AG08396 (cell line): ENCODE measurements at regions not wholly inside any gene's neighbourhood (a gene's known extent, or its start where the extent isn't known, plus 50 kb on each side); places are given as distances from the start of the nearest gene placed in this dataset.

Source experiments
- DNase-seq: peaks from one replicate; pipeline ENCODE4 v3.0.0; 2012; ENCODE audit warnings: low spot score, mixed read lengths

DNA sequence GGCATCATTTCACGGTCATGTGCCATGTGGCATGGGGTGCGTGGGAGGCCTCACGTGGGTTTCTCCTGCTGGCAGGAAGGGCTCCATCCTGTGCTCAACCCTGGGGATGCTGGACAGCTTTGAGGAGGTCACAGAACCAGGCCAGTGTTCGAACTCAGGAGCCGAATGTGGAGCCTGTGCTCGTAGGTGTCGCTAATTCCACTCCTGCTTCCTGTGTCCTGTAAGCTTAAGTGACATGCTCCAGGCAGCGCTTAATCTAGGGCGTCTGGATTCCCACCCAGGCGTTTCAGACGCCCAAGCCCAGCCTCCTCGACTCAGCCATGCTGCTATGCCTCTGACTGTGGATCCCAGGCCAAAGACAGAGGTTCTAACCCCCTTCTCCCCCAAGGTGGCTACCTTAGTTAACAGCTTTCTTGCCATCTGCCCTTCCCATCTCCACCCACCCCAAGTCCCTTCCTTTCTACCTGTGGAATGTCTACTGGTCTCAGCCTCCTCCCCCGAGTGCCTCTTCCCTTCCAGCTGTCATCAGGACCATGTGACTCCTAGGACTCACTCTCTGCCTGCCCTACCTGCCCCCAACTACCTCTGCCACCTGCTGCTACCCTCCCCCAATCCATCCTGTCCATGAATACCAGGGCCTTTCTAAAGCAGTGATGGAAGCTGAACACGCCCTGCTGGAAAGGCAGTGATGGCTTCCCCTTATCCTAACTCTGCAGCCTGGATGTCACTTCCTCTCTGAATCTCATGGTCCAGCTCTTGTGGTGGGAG lies 255.1 kb downstream of the CDH26 start:
- no peak for DNase-seq

GRCh38 chr20:60214901-60215815 lies 256.9 kb downstream of the CDH26 start:
- DNase-seq, result no peak

DNA sequence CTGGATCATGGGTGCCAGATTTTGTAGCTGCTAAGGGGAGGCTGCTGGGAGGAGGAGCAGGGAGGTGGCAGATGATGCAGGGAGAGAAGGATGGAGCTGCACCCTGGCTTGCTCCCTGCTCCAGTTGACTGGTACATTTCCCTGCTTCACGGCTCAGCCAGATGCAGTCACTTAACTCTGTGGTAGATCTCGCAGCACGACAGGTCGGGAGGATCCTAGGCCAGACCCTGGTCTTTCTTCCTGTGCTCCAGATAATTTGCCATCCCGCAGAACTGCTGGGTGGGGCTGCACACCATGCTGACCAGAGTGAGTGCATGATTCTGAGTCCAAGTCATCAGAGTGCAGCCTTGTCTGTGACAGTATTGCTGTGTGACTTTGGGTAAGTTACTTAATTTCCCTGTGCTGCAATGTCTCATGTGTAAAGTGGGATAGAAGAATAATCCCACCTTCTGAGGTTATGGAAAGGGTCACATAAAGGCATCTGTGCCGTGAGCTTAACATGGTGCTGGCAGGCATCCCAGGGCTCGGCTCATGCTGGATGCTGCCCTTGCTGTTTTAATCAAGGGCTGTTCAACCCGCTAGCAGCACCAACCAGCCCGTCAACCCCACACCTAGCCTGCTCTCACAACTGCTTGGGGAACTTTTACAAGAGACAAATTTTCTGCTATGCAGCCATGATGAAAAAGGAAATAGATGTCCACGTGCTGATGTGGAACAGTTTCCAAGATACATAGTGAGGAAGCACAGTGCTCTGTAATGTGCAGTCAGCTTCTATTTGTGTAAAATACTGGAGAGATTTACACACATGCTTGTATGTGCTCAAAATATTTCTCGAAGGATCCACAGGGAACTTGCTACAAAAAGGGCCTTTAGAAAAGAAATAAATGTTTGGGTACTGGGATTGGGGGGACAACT lies 257.9 kb downstream of the CDH26 start:
- DNase-seq, result no peak

GRCh38 chr20:60219231-60219630 lies 261.0 kb downstream of the CDH26 start:
- DNase-seq, result no peak

DNA sequence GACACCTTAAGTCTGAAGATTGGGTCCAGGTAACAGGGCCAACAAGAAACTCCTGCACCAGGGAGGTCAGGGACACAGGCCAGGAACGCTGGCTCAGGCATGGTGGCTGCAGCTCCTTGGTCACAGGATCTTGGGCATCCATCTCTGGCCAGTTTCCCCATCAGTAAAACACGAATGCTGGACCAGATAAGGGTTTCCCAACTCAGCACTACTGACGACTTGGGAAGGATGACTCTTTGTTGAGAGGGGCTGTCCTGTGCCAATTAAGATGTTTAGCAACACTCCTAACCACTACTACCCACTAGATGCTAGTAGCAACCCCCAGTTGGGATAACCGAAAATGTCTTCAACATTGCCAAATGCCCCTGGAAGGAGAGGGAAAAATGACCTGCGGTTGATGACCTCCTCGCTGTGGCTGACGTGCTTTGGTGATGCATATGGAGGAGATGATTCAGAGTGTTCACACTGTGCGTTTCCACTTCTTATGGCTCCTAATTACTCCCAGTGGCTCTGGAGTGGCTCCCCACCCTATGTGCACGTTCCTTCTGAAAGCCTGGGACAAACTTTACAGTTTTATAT lies 261.9 kb downstream of the CDH26 start:
- DNase-seq, result no peak

GRCh38 chr20:60220706-60221105 lies 262.5 kb downstream of the CDH26 start:
- no peak for DNase-seq

DNA sequence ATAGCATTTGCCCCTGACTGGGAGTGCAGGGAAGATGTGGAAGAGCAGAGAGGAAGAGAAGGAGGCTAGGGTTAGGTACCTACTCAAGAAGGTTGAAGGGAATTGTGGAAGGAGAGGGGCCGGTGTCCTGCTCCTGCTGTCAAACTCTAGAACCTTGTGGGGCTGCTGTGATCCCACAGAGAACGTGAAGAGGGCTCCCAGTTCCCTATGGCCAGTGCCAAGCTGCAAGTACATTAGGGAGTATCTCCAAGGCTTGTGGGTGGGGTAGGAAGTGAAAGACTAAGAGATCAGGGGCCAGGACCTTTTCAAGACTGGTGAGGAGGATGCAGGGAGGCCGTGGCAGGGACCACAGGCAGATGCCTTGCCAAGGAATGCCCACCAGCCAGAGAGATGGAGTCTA lies 263.4 kb downstream of the CDH26 start:
- no peak for DNase-seq

GRCh38 chr20:60222497-60222896 lies 264.3 kb downstream of the CDH26 start:
- DNase-seq, result no peak

- DNase-seq, result no peak
Observed at GRCh38 chr20:60223174-60223573, 265.0 kb downstream of the CDH26 start.

DNA sequence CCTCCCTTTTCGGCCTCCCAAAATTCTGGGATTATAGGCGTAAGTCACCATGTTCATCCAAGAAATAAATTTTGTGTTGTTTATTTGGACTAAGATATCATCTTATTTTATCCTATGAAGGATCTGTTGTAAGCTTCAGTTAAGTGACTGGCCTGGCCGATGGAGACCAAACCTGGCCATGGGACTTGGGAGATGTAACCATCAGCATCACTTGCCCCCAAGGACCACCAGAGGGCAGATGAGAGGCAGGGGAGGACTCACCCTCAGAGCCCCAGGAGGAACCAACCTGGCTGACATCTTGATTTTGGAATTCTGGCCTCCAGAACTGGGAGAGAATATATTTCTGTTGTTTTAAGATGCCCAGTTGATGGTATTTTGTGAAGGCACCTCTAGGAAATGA lies 266.7 kb downstream of the CDH26 start:
- DNase-seq, result no peak

DNA sequence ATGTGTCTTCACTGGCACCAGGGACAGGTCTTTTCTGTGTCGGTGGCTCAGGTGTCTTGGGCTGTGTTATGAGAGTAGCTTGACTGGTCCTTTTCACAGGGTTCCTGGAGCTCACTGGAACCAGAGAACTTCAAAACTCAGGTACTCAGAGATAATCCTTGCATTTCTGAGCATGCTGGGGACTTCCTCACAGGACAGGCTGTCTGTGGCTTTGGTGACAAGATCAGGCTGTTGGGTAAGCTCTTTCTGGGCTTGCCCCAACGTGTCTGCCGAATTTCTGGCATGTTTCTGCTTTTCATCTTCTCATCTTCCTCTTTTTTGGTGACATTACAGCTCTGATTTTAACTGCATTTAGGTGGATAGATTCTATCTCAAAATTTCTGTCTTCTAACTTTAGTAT lies 270.0 kb downstream of the CDH26 start:
- no peak for DNase-seq

- DNase-seq, result no peak
Observed at GRCh38 chr20:60232380-60232779, 274.2 kb downstream of the CDH26 start.

GRCh38 chr20:60233018-60233630 lies 274.9 kb downstream of the CDH26 start:
- DNase-seq, result no peak

GRCh38 chr20:60236613-60237012 lies 278.4 kb downstream of the CDH26 start:
- no peak for DNase-seq

DNA sequence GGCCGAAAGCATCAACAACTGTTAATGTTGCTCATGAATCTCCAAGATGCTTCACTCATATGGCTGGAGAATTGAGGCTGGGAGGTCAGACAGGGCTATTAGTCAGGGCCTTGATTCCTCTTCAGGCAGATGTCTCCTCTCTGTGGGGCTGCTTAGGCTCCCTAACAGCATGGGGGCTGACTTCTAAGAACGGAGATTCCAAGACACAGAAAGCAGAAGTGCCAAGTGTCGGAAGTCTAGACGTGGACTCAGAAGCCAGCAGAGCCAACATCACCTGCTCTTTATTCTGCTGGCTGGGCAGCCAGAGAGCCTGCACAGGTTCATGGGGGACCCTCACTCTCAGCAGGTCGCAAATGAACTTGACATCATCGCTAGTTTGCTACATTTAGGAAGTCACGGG lies 279.8 kb downstream of the CDH26 start:
- no peak for DNase-seq

GRCh38 chr20:60238992-60239660 lies 280.9 kb downstream of the CDH26 start:
- DNase-seq, result no peak

DNA sequence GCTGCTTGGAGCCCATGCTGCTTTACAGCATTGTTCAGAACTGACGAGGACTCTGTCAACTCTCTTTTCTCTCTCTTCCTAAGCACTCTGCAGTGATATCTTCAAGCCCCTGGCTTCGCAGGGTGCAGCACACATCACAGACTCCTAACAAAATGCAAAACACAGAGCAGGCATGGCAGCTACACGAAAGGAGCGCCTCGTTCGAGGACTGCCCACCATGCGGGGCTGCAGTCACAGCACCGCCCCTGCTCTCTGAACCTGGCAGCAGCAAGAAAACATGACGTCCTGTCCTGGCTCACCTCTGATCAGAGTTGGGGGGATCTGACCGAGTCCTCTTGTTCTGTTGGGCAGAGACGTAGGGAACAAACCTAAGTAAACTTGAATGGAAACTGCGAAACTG lies 281.7 kb downstream of the CDH26 start:
- no peak for DNase-seq

DNA sequence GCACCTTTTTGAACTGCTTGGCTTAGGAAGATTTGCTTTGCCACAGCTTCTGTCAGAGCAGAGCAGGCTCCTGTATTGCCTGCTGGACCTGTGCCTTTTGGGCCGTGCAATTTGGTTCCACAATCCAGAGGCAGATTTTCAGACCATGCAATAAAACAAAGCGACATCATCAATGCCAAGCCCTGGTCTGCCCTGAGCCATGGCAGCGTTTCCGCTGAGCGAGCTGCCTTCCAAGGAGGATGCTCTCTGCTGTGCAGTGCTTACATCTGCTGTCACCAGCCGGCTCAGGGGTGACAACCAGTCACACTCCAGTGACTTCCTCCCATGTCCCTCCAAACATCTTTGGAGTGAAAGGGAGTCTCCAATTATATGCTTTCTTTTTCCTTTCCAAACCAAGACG lies 282.2 kb downstream of the CDH26 start:
- no peak for DNase-seq

DNA sequence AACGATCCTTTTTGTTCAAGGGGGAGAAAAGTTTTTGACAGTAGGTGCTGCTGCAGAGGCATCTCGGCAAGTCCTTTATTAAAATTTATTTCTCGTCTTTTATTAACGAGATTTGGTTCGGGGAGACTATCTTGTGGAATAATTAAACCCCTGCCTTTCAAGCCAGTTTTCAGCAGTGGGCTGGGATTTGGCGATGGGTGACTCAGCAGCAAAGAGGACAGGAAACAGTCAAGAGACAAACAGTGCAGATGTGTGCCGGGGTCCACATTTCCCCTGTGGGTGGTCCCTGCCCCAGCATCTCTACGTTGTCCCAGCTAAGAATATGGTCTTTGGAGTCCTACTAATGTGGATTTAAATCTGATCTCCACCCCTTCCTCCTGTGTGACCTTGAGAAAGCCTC lies 282.8 kb downstream of the CDH26 start:
- no peak for DNase-seq

- DNase-seq, result no peak
Observed at GRCh38 chr20:60242836-60243505, 284.7 kb downstream of the CDH26 start.
